PFSK-1 (cell line): ENCODE measurements at regions not wholly inside any gene's neighbourhood (a gene's known extent, or its start where the extent isn't known, plus 50 kb on each side); places are given as distances from the start of the nearest gene placed in this dataset.

ENCODE experiments used
- FOXP2 ChIP-seq: optimal IDR thresholded peaks from 2 replicates; pipeline ENCODE3; 2011; ENCODE audit warnings: borderline replicate concordance, control low read depth, inconsistent platforms; ENCODE audit not compliant: insufficient read depth; ENCODE audit errors: extremely low read length, extremely low read depth
- POLR2AphosphoS5 ChIP-seq: IDR thresholded peaks from 2 replicates; pipeline ENCODE4 v1.6.1; 2012; ENCODE audit warnings: low read depth, mild to moderate bottlenecking, control low read depth, low read length, moderate library complexity
- SIN3A ChIP-seq: IDR thresholded peaks from 2 replicates; pipeline ENCODE4 v1.6.1; 2012; ENCODE audit warnings: mild to moderate bottlenecking, low read length, moderate library complexity, borderline replicate concordance; ENCODE audit not compliant: insufficient read depth
- TAF1 ChIP-seq: IDR thresholded peaks from 2 replicates; pipeline ENCODE4 v1.6.1; 2012; ENCODE audit warnings: low read length, control low read depth, borderline replicate concordance; ENCODE audit not compliant: insufficient read depth

DNA sequence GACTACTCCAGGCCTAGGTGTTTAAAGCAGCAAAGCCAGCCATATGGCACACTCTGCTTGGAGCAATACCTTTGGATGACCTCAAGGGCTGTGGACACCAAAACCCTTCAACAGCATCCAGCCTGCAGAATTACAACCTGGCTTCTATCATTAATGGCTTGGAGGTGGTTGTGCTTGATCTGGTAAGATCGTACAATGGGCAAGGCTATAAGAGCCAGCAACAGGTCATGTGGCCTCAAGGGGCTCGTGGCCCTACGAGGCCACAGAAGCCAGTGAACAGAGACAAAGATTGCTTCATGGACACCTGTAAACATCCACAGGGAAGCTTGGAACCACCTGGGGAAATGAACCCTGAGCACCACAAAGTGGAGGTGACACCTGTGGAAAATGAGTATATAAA lies 657.3 kb downstream of the BCL11B start:
- TF ChIP-seq POLR2AphosphoS5 (no peak), FOXP2 (no peak), TAF1 (no peak), SIN3A (no peak)
